ENCODE measurements at regions not wholly inside any gene's neighbourhood (a gene's known extent, or its start where the extent isn't known, plus 50 kb on each side); places are given as distances from the start of the nearest gene placed in this dataset.

DNA sequence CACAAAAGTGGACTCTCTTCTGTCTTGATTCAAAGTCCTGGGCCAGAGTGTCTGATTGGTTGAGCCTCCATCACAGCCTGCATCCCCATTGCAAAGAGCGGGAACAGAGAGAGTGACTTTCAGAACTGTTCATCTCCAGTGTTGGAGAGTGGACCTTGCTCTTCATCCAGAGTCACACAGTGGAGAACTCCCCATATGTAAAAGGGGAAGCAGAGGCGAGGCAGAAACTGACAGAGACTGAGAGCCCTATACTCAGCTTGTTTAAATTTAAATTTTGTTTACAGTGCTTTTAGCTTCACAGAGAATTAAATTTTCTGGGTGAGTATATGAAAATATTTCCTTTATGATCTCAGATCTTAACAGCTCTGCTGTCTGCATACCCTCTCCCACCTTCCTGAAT, 70.0 kb upstream of the SSBP2 start:
- DNase-seq = no peak
- H3K9me3 ChIP-seq = no peaks in the 10 kb centered on the region; the same call in 1 of the 2 replicates
- peaks cover 6% of the 10 kb centered on the region for H3K4me1 ChIP-seq
- H3K36me3 ChIP-seq = no peaks in the 10 kb centered on the region
- no peak for TF ChIP-seq CTCF (IDR thresholded peaks at IDR 0.05; ENCODE audit: low read depth, low read length)
- no peaks in the 10 kb centered on the region for H3K27me3 ChIP-seq
- no peak overlapping the region for H3K4me3 ChIP-seq (ENCODE audit: low read depth, low read length)

DNA sequence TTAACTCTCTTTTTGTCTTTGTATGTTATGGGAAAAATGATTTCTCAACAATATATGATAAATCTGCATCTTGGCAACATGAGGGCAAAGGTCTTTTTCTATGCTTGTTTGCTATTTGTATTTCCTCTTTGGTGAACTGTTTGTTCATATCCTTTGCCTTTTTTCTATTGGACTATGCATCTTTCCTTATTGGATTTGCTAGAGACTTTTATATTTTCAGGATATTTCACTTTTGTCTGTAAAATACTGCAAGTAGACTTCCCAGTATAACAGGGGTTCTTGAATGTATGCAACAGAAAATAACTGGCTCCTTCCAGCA, 69.4 kb upstream of the SSBP2 start:
- no peak for TF ChIP-seq CTCF (IDR thresholded peaks at IDR 0.05; ENCODE audit: low read depth, low read length)
- H3K9me3 ChIP-seq = no peaks in the 10 kb centered on the region; the same call in 1 of the 2 replicates
- H3K4me3 ChIP-seq (ENCODE audit: low read depth, low read length) = no peak overlapping the region
- H3K4me1 ChIP-seq = peaks cover 4% of the 10 kb centered on the region
- no peaks in the 10 kb centered on the region for H3K27me3 ChIP-seq
- DNase-seq = no peak
- H3K36me3 ChIP-seq = no peaks in the 10 kb centered on the region

DNA sequence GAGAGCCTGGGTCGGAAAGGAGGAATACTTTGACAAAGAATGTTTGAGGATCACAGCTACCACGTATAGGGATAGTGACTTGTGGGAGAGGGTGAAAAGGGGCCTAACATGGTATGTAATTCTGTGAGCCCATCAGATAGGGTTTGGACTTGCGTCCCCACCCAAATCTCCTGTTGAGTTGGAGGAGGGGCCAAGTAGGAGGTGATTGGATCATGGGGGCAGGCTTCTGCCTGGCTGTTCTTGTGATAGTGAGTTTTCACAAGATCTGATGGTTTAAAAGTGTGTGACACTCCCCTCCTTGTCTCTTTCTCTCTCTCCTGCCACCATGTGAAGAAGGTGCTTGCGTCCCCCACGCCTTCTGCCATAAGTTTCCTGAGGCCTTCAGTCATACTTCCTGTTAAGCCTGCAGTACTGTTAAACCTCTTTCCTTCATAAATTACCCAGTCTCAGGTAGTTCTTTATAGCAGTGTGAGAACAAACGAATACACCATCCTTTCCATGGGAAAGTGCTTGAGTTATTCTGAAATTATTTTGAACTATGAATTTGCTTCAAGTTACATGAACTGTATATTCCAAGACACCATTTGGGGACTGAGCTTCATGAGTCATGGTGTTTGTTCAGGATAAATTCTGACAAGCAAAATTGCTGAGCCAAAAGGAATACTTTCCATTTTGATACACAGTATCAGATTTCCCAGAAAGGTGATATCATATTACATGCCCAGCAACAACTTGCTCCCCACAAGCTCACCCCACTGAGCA, 68.8 kb upstream of the SSBP2 start:
- DNase-seq = no peak
- Histone ChIP-seq H3K36me3 (no peaks in the 10 kb centered on the region), H3K4me1 (no peaks in the 10 kb centered on the region), H3K4me3 (ENCODE audit: low read depth, low read length) (no peak overlapping the region), H3K27me3 (no peaks in the 10 kb centered on the region), H3K9me3 (no peaks in the 10 kb centered on the region; the same call in 1 of the 2 replicates)
- no peak for TF ChIP-seq CTCF (IDR thresholded peaks at IDR 0.05; ENCODE audit: low read depth, low read length)

- Histone ChIP-seq H3K9me3 (no peaks in the 10 kb centered on the region), H3K27me3 (no peaks in the 10 kb centered on the region), H3K36me3 (no peaks in the 10 kb centered on the region), H3K4me3 (ENCODE audit: low read depth, low read length) (no peak overlapping the region), H3K4me1 (no peaks in the 10 kb centered on the region)
- DNase-seq = no peak
- TF ChIP-seq CTCF (IDR thresholded peaks at IDR 0.05; ENCODE audit: low read depth, low read length) = no peak
These were observed 67.1 kb upstream of the SSBP2 start for GRCh38 chr5:81817980-81818379.

DNA sequence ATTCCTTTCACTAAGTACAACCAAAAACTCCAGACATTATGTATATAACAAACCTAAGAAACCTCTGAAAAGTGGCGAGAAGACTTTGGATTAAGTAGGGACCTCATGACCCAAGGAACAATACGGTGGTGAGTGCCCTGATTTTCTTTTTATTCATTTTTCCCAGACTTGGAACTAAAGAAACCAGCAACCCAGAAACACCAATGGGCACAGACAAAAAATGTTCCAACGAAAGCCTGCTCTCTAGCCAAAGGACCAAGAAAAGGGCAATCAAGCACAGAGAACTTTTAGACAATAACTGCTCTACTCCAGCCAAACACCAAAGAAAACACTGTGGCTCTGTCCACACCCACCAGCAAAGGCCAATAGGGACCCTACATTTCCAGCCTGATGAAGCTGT, 66.2 kb upstream of the SSBP2 start:
- H3K36me3 ChIP-seq = no peaks in the 10 kb centered on the region
- H3K9me3 ChIP-seq = no peaks in the 10 kb centered on the region
- H3K4me1 ChIP-seq = no peaks in the 10 kb centered on the region
- no peak for TF ChIP-seq CTCF (IDR thresholded peaks at IDR 0.05; ENCODE audit: low read depth, low read length)
- H3K4me3 ChIP-seq (ENCODE audit: low read depth, low read length) = no peak overlapping the region
- DNase-seq = no peak
- H3K27me3 ChIP-seq = no peaks in the 10 kb centered on the region

DNA sequence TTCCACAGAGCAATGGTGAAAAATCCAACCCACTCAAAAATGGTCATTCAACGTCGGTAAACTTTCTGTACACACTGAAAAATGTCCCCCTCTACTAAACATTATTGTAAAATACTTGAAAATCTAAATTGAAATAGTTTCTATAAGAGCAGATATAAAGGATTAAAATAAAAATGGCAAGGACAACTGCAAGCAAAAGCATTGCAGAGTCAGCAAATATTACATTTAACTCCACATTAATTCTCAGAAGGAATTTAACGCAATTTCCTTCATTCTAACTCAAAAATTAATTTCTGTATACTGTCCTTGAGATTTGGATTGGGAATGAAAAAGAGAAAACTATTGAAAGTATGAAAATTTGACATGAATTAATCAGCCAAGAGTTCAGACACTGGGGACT, 64.4 kb upstream of the SSBP2 start:
- no peaks in the 10 kb centered on the region for H3K36me3 ChIP-seq
- H3K27me3 ChIP-seq = no peaks in the 10 kb centered on the region
- no peak for TF ChIP-seq CTCF (IDR thresholded peaks at IDR 0.05; ENCODE audit: low read depth, low read length)
- no peak for DNase-seq
- no peaks in the 10 kb centered on the region for H3K9me3 ChIP-seq
- no peaks in the 10 kb centered on the region for H3K4me1 ChIP-seq
- H3K4me3 ChIP-seq (ENCODE audit: low read depth, low read length) = no peak overlapping the region

Data from BE2C (cell line).